Activated T-helper 1 cell treated with anti-CD3 and anti-CD28 coated beads, Interleukin-12 subunit alpha, Interleukin-12 subunit beta, Interleukin-2, Interleukin-4 antibody, amounts not matched to agents 30 ng/mL and 10 ng/mL and 1 ng/mL, durations not matched to agents 14 hours and 24 hours and 36 hours (primary cell): ENCODE measurements at regions not wholly inside any gene's neighbourhood (a gene's known extent, or its start where the extent isn't known, plus 50 kb on each side); places are given as distances from the start of the nearest gene placed in this dataset.

Experiments
- DNase-seq: peaks from one replicate; pipeline ENCODE4 v3.0.0; 2021; ENCODE audit warnings: low spot score
- H3K27ac Mint-ChIP-seq: one replicate; pipeline ENCODE4 v1.8.0; 2021; ENCODE audit warnings: mild to moderate bottlenecking, mixed read lengths
- H3K27me3 Mint-ChIP-seq: one replicate; pipeline ENCODE4 v1.8.0; 2022; ENCODE audit warnings: mild to moderate bottlenecking, moderate library complexity, mixed read lengths; ENCODE audit not compliant: insufficient read depth
- H3K36me3 Mint-ChIP-seq: one replicate; pipeline ENCODE4 v1.8.0; 2021; ENCODE audit warnings: low read depth, mixed read lengths
- H3K4me1 Mint-ChIP-seq: one replicate; pipeline ENCODE4 v1.8.0; 2021; ENCODE audit warnings: low read depth, mixed read lengths
- H3K4me3 Mint-ChIP-seq: one replicate; pipeline ENCODE4 v1.8.0; 2021; ENCODE audit warnings: mild to moderate bottlenecking, moderate library complexity, mixed read lengths
- H3K9me3 Mint-ChIP-seq: one replicate; pipeline ENCODE4 v1.8.0; 2021; ENCODE audit warnings: mixed read lengths
- intact Hi-C: fragments of 100-400 bp; cut with micrococcal nuclease; formaldehyde crosslinking; loops from one replicate; pipeline ENCODE4 v1.15.1; 2024

- no peaks in the 10 kb centered on the region for H3K4me1 Mint-ChIP-seq
- H3K27me3 Mint-ChIP-seq: no peaks in the 10 kb centered on the region
- H3K4me3 Mint-ChIP-seq: no peak overlapping the region
These were observed 2209.7 kb downstream of the LRRC4C start for GRCh38 chr11:39249566-39250365.

GRCh38 chr11:39247570-39248137, 2211.8 kb downstream of the LRRC4C start:
- intact Hi-C loops: no loop called here
- no peak for DNase-seq
- Mint-ChIP-seq H3K36me3 (no peaks in the 10 kb centered on the region), H3K4me1 (no peaks in the 10 kb centered on the region), H3K9me3 (peaks cover 4% of the 10 kb centered on the region), H3K4me3 (no peak overlapping the region), H3K27ac (no peak overlapping the region), H3K27me3 (no peaks in the 10 kb centered on the region)

More at GRCh38 chr11:39249566-39250365, 2209.7 kb downstream of the LRRC4C start:
- intact Hi-C loops: no loop called here
- no peak overlapping the region for H3K27ac Mint-ChIP-seq
- H3K9me3 Mint-ChIP-seq: peaks cover 8% of the 10 kb centered on the region
- no peak for DNase-seq
- H3K36me3 Mint-ChIP-seq: no peaks in the 10 kb centered on the region

- intact Hi-C loops: no loop called here
- Mint-ChIP-seq H3K36me3 (no peaks in the 10 kb centered on the region), H3K9me3 (peaks cover 17% of the 10 kb centered on the region), H3K4me1 (no peaks in the 10 kb centered on the region), H3K4me3 (no peak overlapping the region), H3K27ac (no peak overlapping the region), H3K27me3 (no peaks in the 10 kb centered on the region)
- no peak for DNase-seq
These were observed 2219.9 kb downstream of the LRRC4C start for GRCh38 chr11:39239553-39239952.

- no peak overlapping the region for H3K27ac Mint-ChIP-seq
- H3K27me3 Mint-ChIP-seq: no peaks in the 10 kb centered on the region
- no peaks in the 10 kb centered on the region for H3K36me3 Mint-ChIP-seq
- H3K4me3 Mint-ChIP-seq: no peak overlapping the region
- H3K4me1 Mint-ChIP-seq: no peaks in the 10 kb centered on the region
- intact Hi-C loops: no loop called here
- H3K9me3 Mint-ChIP-seq: peaks cover 25% of the 10 kb centered on the region
- no peak for DNase-seq
These were observed 2222.5 kb downstream of the LRRC4C start for GRCh38 chr11:39236916-39237315.

GRCh38 chr11:39221550-39222138, 2237.8 kb downstream of the LRRC4C start:
- intact Hi-C loops: no loop called here
- no peak overlapping the region for H3K4me3 Mint-ChIP-seq

GRCh38 chr11:39220501-39221230, 2238.8 kb downstream of the LRRC4C start:
- no peak overlapping the region for H3K27ac Mint-ChIP-seq
- intact Hi-C loops: no loop called here
- no peaks in the 10 kb centered on the region for H3K36me3 Mint-ChIP-seq
- H3K27me3 Mint-ChIP-seq: no peaks in the 10 kb centered on the region
- peaks cover 14% of the 10 kb centered on the region for H3K9me3 Mint-ChIP-seq
- no peaks in the 10 kb centered on the region for H3K4me1 Mint-ChIP-seq
- no peak for DNase-seq
- H3K4me3 Mint-ChIP-seq: no peak overlapping the region

More at GRCh38 chr11:39221550-39222138, 2237.8 kb downstream of the LRRC4C start:
- Mint-ChIP-seq H3K36me3 (no peaks in the 10 kb centered on the region), H3K27ac (no peak overlapping the region), H3K4me1 (no peaks in the 10 kb centered on the region), H3K27me3 (no peaks in the 10 kb centered on the region), H3K9me3 (peaks cover 15% of the 10 kb centered on the region)
- no peak for DNase-seq

- H3K9me3 Mint-ChIP-seq: peaks cover 14% of the 10 kb centered on the region
- H3K27ac Mint-ChIP-seq: no peak overlapping the region
- no peaks in the 10 kb centered on the region for H3K36me3 Mint-ChIP-seq
- H3K4me1 Mint-ChIP-seq: no peaks in the 10 kb centered on the region
- no peak overlapping the region for H3K4me3 Mint-ChIP-seq
- intact Hi-C loops: no loop called here
- DNase-seq: no peak
- H3K27me3 Mint-ChIP-seq: no peaks in the 10 kb centered on the region
These were observed 2239.4 kb downstream of the LRRC4C start for GRCh38 chr11:39220069-39220468.

- intact Hi-C loops: no loop called here
- no peaks in the 10 kb centered on the region for H3K27me3 Mint-ChIP-seq
- H3K36me3 Mint-ChIP-seq: no peaks in the 10 kb centered on the region
- H3K4me1 Mint-ChIP-seq: no peaks in the 10 kb centered on the region
- H3K9me3 Mint-ChIP-seq: peaks cover 17% of the 10 kb centered on the region
- no peak for DNase-seq
- no peak overlapping the region for H3K27ac Mint-ChIP-seq
- H3K4me3 Mint-ChIP-seq: no peak overlapping the region
These were observed 2249.5 kb downstream of the LRRC4C start for GRCh38 chr11:39209981-39210380.

- DNase-seq: no peak
- peaks cover 6% of the 10 kb centered on the region for H3K9me3 Mint-ChIP-seq
- no peak overlapping the region for H3K27ac Mint-ChIP-seq
- no peaks in the 10 kb centered on the region for H3K4me1 Mint-ChIP-seq
- intact Hi-C loops: no loop called here
- H3K27me3 Mint-ChIP-seq: peaks cover 2% of the 10 kb centered on the region
- no peaks in the 10 kb centered on the region for H3K36me3 Mint-ChIP-seq
- no peak overlapping the region for H3K4me3 Mint-ChIP-seq
These were observed 2254.0 kb downstream of the LRRC4C start for GRCh38 chr11:39205236-39205995.

GRCh38 chr11:39192671-39193070, 2266.8 kb downstream of the LRRC4C start:
- H3K9me3 Mint-ChIP-seq: peaks cover 5% of the 10 kb centered on the region
- no peaks in the 10 kb centered on the region for H3K27me3 Mint-ChIP-seq
- no peaks in the 10 kb centered on the region for H3K36me3 Mint-ChIP-seq
- no peak overlapping the region for H3K4me3 Mint-ChIP-seq
- no peak overlapping the region for H3K27ac Mint-ChIP-seq
- DNase-seq: no peak
- intact Hi-C loops: no loop called here
- no peaks in the 10 kb centered on the region for H3K4me1 Mint-ChIP-seq

- DNase-seq: no peak
- Mint-ChIP-seq H3K36me3 (no peaks in the 10 kb centered on the region), H3K4me1 (no peaks in the 10 kb centered on the region), H3K9me3 (peaks cover 5% of the 10 kb centered on the region), H3K27me3 (no peaks in the 10 kb centered on the region), H3K4me3 (no peak overlapping the region), H3K27ac (no peak overlapping the region)
- intact Hi-C loops: no loop called here
These were observed 2268.7 kb downstream of the LRRC4C start for GRCh38 chr11:39190751-39191150.

- no peak overlapping the region for H3K27ac Mint-ChIP-seq
- no peaks in the 10 kb centered on the region for H3K27me3 Mint-ChIP-seq
- H3K4me3 Mint-ChIP-seq: no peak overlapping the region
- intact Hi-C loops: no loop called here
- H3K9me3 Mint-ChIP-seq: peaks cover 5% of the 10 kb centered on the region
- no peaks in the 10 kb centered on the region for H3K4me1 Mint-ChIP-seq
- DNase-seq: no peak
- no peaks in the 10 kb centered on the region for H3K36me3 Mint-ChIP-seq
These were observed 2281.8 kb downstream of the LRRC4C start for GRCh38 chr11:39177678-39178077.
